ENCODE measurements at regions not wholly inside any gene's neighbourhood (a gene's known extent, or its start where the extent isn't known, plus 50 kb on each side); places are given as distances from the start of the nearest gene placed in this dataset.

- Histone ChIP-seq H3K4me3 (no peak overlapping the region), H2AFZ (no peak overlapping the region), H3K27ac (no peak overlapping the region), H3K4me2 (ENCODE audit: unreplicated experiment) (no peak overlapping the region), H3K9me2 (ENCODE audit: insufficient read depth) (no peaks in the 10 kb centered on the region), H4K20me1 (ENCODE audit: insufficient read depth) (no peaks in the 10 kb centered on the region), H3K79me2 (ENCODE audit: insufficient read depth) (no peaks in the 10 kb centered on the region), H3F3A (ENCODE audit: insufficient read depth) (no peaks in the 10 kb centered on the region), H3K9me3 (ENCODE audit: low read depth) (no peaks in the 10 kb centered on the region), H3K9ac (no peak overlapping the region), H3K4me1 (ENCODE audit: insufficient read depth) (no peaks in the 10 kb centered on the region), H3K36me3 (ENCODE audit: low read depth) (no peaks in the 10 kb centered on the region), H3K27me3 (replicated peaks; ENCODE audit: insufficient read depth) (no peaks in the 10 kb centered on the region)
- no peak for DNase-seq
- TF ChIP-seq EZH2 (IDR thresholded peaks at IDR 0.05; ENCODE audit: insufficient read depth, poor library complexity, severe bottlenecking), result no peak
- TF ChIP-seq EZH2phosphoT487 (IDR thresholded peaks at IDR 0.05; ENCODE audit: insufficient read depth, low read depth), result no peak
- 27 to 46% methylated on average over 3 of the region's 3 CpGs for WGBS, 2 experiments (ENCODE audit: low coverage in 1 of 2, low lambda C conversion rate in 2 of 2, missing lambda C conversion rate in 2 of 2)
- in situ Hi-C loops (cut with MboI), result no loop called here
These were observed 1597.9 kb downstream of the RPA4 start for GRCh38 chrX:98481636-98482035.

GRCh38 chrX:98490670-98491069 lies 1607.0 kb downstream of the RPA4 start:
- Histone ChIP-seq H4K20me1 (ENCODE audit: insufficient read depth) (no peaks in the 10 kb centered on the region), H3K9me3 (ENCODE audit: low read depth) (no peaks in the 10 kb centered on the region), H3K27me3 (replicated peaks; ENCODE audit: insufficient read depth) (no peaks in the 10 kb centered on the region), H3K4me3 (no peak overlapping the region), H3K4me2 (ENCODE audit: unreplicated experiment) (no peak overlapping the region), H2AFZ (no peak overlapping the region), H3F3A (ENCODE audit: insufficient read depth) (no peaks in the 10 kb centered on the region), H3K27ac (no peak overlapping the region), H3K36me3 (ENCODE audit: low read depth) (no peaks in the 10 kb centered on the region), H3K9me2 (ENCODE audit: insufficient read depth) (no peaks in the 10 kb centered on the region), H3K4me1 (ENCODE audit: insufficient read depth) (no peaks in the 10 kb centered on the region), H3K79me2 (ENCODE audit: insufficient read depth) (no peaks in the 10 kb centered on the region), H3K9ac (no peak overlapping the region)
- WGBS, 2 experiments (ENCODE audit: low coverage in 1 of 2, low lambda C conversion rate in 2 of 2, missing lambda C conversion rate in 2 of 2), result 33% methylated on average over 1 of the region's 1 CpG
- in situ Hi-C loops (cut with MboI), result no loop called here
- DNase-seq, result no peak
- TF ChIP-seq EZH2phosphoT487 (IDR thresholded peaks at IDR 0.05; ENCODE audit: insufficient read depth, low read depth), result no peak
- no peak for TF ChIP-seq EZH2 (IDR thresholded peaks at IDR 0.05; ENCODE audit: insufficient read depth, poor library complexity, severe bottlenecking)

- 0 to 3% methylated on average over 2 of the region's 2 CpGs for WGBS, 2 experiments (ENCODE audit: low coverage in 1 of 2, low lambda C conversion rate in 2 of 2, missing lambda C conversion rate in 2 of 2)
- no peak for DNase-seq
- in situ Hi-C loops (cut with MboI), result no loop called here
These were observed 1617.7 kb downstream of the RPA4 start for GRCh38 chrX:98501426-98501825.

GRCh38 chrX:98506907-98507306 lies 1623.2 kb downstream of the RPA4 start:
- no peaks in the 10 kb centered on the region for H3K79me2 ChIP-seq (ENCODE audit: insufficient read depth)
- no peak overlapping the region for H3K4me2 ChIP-seq (ENCODE audit: unreplicated experiment)
- no peak for DNase-seq
- TF ChIP-seq EZH2 (IDR thresholded peaks at IDR 0.05; ENCODE audit: insufficient read depth, poor library complexity, severe bottlenecking), result no peak
- TF ChIP-seq EZH2phosphoT487 (IDR thresholded peaks at IDR 0.05; ENCODE audit: insufficient read depth, low read depth), result no peak
- no peaks in the 10 kb centered on the region for H3K9me3 ChIP-seq (ENCODE audit: low read depth)
- H3K9me2 ChIP-seq (ENCODE audit: insufficient read depth), result no peaks in the 10 kb centered on the region
- H2AFZ ChIP-seq, result no peak overlapping the region
- H3K4me3 ChIP-seq, result no peak overlapping the region
- in situ Hi-C loops (cut with MboI), result no loop called here
- no peak overlapping the region for H3K27ac ChIP-seq
- no peaks in the 10 kb centered on the region for H3K36me3 ChIP-seq (ENCODE audit: low read depth)
- H3F3A ChIP-seq (ENCODE audit: insufficient read depth), result no peaks in the 10 kb centered on the region
- no peaks in the 10 kb centered on the region for H3K4me1 ChIP-seq (ENCODE audit: insufficient read depth)
- WGBS, 2 experiments (ENCODE audit: low coverage in 1 of 2, low lambda C conversion rate in 2 of 2, missing lambda C conversion rate in 2 of 2), result 7 to 21% methylated on average over 1 of the region's 1 CpG
- H4K20me1 ChIP-seq (ENCODE audit: insufficient read depth), result no peaks in the 10 kb centered on the region
- no peaks in the 10 kb centered on the region for H3K27me3 ChIP-seq (replicated peaks; ENCODE audit: insufficient read depth)
- H3K9ac ChIP-seq, result no peak overlapping the region

More at GRCh38 chrX:98501426-98501825, 1617.7 kb downstream of the RPA4 start:
- Histone ChIP-seq H3F3A (ENCODE audit: insufficient read depth) (no peaks in the 10 kb centered on the region), H3K4me2 (ENCODE audit: unreplicated experiment) (no peak overlapping the region), H3K79me2 (ENCODE audit: insufficient read depth) (no peaks in the 10 kb centered on the region), H3K9ac (no peak overlapping the region), H3K4me3 (no peak overlapping the region), H3K9me3 (ENCODE audit: low read depth) (no peaks in the 10 kb centered on the region), H2AFZ (no peak overlapping the region), H4K20me1 (ENCODE audit: insufficient read depth) (no peaks in the 10 kb centered on the region), H3K9me2 (ENCODE audit: insufficient read depth) (no peaks in the 10 kb centered on the region), H3K36me3 (ENCODE audit: low read depth) (no peaks in the 10 kb centered on the region), H3K27me3 (replicated peaks; ENCODE audit: insufficient read depth) (no peaks in the 10 kb centered on the region), H3K4me1 (ENCODE audit: insufficient read depth) (no peaks in the 10 kb centered on the region), H3K27ac (no peak overlapping the region)
- TF ChIP-seq EZH2 (IDR thresholded peaks at IDR 0.05; ENCODE audit: insufficient read depth, poor library complexity, severe bottlenecking), result no peak
- no peak for TF ChIP-seq EZH2phosphoT487 (IDR thresholded peaks at IDR 0.05; ENCODE audit: insufficient read depth, low read depth)

- H2AFZ ChIP-seq, result no peak overlapping the region
- H3K4me2 ChIP-seq (ENCODE audit: unreplicated experiment), result no peak overlapping the region
- H3K9ac ChIP-seq, result no peak overlapping the region
- no peaks in the 10 kb centered on the region for H3F3A ChIP-seq (ENCODE audit: insufficient read depth)
- H3K9me2 ChIP-seq (ENCODE audit: insufficient read depth), result no peaks in the 10 kb centered on the region
- H3K27ac ChIP-seq, result no peak overlapping the region
- H4K20me1 ChIP-seq (ENCODE audit: insufficient read depth), result no peaks in the 10 kb centered on the region
- no peak for DNase-seq
- TF ChIP-seq EZH2phosphoT487 (IDR thresholded peaks at IDR 0.05; ENCODE audit: insufficient read depth, low read depth) (no peak), EZH2 (IDR thresholded peaks at IDR 0.05; ENCODE audit: insufficient read depth, poor library complexity, severe bottlenecking) (no peak)
- no peaks in the 10 kb centered on the region for H3K27me3 ChIP-seq (replicated peaks; ENCODE audit: insufficient read depth)
- H3K79me2 ChIP-seq (ENCODE audit: insufficient read depth), result no peaks in the 10 kb centered on the region
- H3K4me3 ChIP-seq, result no peak overlapping the region
- in situ Hi-C loops (cut with MboI), result no loop called here
- no peaks in the 10 kb centered on the region for H3K36me3 ChIP-seq (ENCODE audit: low read depth)
- H3K9me3 ChIP-seq (ENCODE audit: low read depth), result no peaks in the 10 kb centered on the region
- H3K4me1 ChIP-seq (ENCODE audit: insufficient read depth), result no peaks in the 10 kb centered on the region
These were observed 1630.3 kb downstream of the RPA4 start for GRCh38 chrX:98514032-98514431.

All from GM23248 (cell line).